Heart left ventricle (tissue), 13 donors: ENCODE measurements at regions not wholly inside any gene's neighbourhood (a gene's known extent, or its start where the extent isn't known, plus 50 kb on each side); places are given as distances from the start of the nearest gene placed in this dataset.

ENCODE experiments used
- CTCF ChIP-seq, 12 donors: fragments of 200-600 bp; sonication (generic) in 4 of 12; IDR thresholded peaks; one replicate each; pipeline versions ENCODE4 v1.5.0 to v1.8.0; 2018 to 2022; ENCODE audit warnings: antibody characterized with exemption in 12 of 12, mild to moderate bottlenecking in 5 of 12
- POLR2A ChIP-seq, 2 donors: fragments of 450-650 bp; IDR thresholded peaks; one replicate each; pipeline ENCODE4 v1.6.1; 2017; ENCODE audit warnings: antibody characterized with exemption in 2 of 2, mild to moderate bottlenecking in 2 of 2, moderate library complexity in 2 of 2
- donor health status: ischemic (EF 13 %, LVEDD 7.1; RV severe dilation, severe dysfunction).
- donor health status: DM: no; HTN: yes; CAD: no.
- donor health status: DM: no; HTN: no; CAD: no.
- donor health status: ischemic (EF 25% LVEDD 6.9; RV normal size, moderate dysfunction).
- donor health status: ischemic (EF 25% LVEDD 5.7; RV mildly dilated, moderate dysfunction).
- donor health status: ischemic (EF 35%, LVEDD 5.7; RV mildly dilated, moderate dysfunction).
- donor health status: nonischemic (EF 11% LVEDD 7.7; RV severe dilation, severe dysfunction).
- donor health status: DM: yes; HTN: yes; CAD: no.
- donor health status: PGD.
- donor health status: ischemic (EF 29% LVEDD 5.4; RV normal size, mild dysfunction).
- donor health status: nonischemic (EF 23%, LVEDD 6.1; RV moderate dilation, normal function).

- TF ChIP-seq CTCF (IDR thresholded peaks at IDR 0.05) (no peak), POLR2A (IDR thresholded peaks at IDR 0.05) (no peak)
These were observed 197.4 kb upstream of the MAP3K1 start for GRCh38 chr5:56617998-56618397.
